Subcutaneous abdominal adipose tissue (tissue), 5 donors: ENCODE measurements at regions not wholly inside any gene's neighbourhood (a gene's known extent, or its start where the extent isn't known, plus 50 kb on each side); places are given as distances from the start of the nearest gene placed in this dataset.

ENCODE experiments used
- H3K27ac ChIP-seq: one replicate; pipeline ENCODE4 v1.7.0; 2013; ENCODE audit warnings: low read depth, mild to moderate bottlenecking, inconsistent platforms, low read length, moderate library complexity
- H3K27me3 ChIP-seq, 5 donors: one replicate each; pipeline ENCODE4 v1.7.0; 2013; ENCODE audit warnings: low read length in 5 of 5, inconsistent platforms in 1 of 5; ENCODE audit not compliant: control insufficient read depth in 5 of 5, insufficient read depth in 4 of 5
- H3K36me3 ChIP-seq, 5 donors: one replicate each; pipeline ENCODE4 v1.7.0; 2013; ENCODE audit warnings: low read length in 5 of 5; ENCODE audit not compliant: control insufficient read depth in 5 of 5, insufficient read depth in 5 of 5
- H3K4me1 ChIP-seq, 5 donors: one replicate each; pipeline ENCODE4 v1.7.0; 2013; ENCODE audit warnings: low read length in 5 of 5, mild to moderate bottlenecking in 3 of 5, moderate library complexity in 1 of 5; ENCODE audit not compliant: control insufficient read depth in 5 of 5, insufficient read depth in 5 of 5
- H3K4me3 ChIP-seq, 5 donors: one replicate each; pipeline ENCODE4 v1.7.0; 2013; ENCODE audit warnings: low read length in 5 of 5, low read depth in 1 of 5
- H3K9ac ChIP-seq, 5 donors: one replicate each; pipeline ENCODE4 v1.7.0; 2013; ENCODE audit warnings: low read length in 5 of 5, mild to moderate bottlenecking in 4 of 5, moderate library complexity in 3 of 5
- H3K9me3 ChIP-seq, 5 donors: one replicate each; pipeline ENCODE4 v1.7.0; 2013; ENCODE audit warnings: low read length in 5 of 5; ENCODE audit not compliant: control insufficient read depth in 5 of 5
- donor health status: healthy.
- donor health status: healthy.
- donor health status: healthy.
- donor health status: healthy.
- donor health status: healthy.

GRCh38 chr2:234761910-234762309 is 189.9 kb upstream of the SH3BP4 start:
- H3K4me1 ChIP-seq = no peaks in the 10 kb centered on the region
- no peak overlapping the region for H3K27ac ChIP-seq
- no peaks in the 10 kb centered on the region for H3K27me3 ChIP-seq
- H3K36me3 ChIP-seq = no peaks in the 10 kb centered on the region
- H3K9ac ChIP-seq = no peak overlapping the region
- peaks cover 0 to 12% (median 5%) of the 10 kb centered on the region in 5 donors for H3K9me3 ChIP-seq
- H3K4me3 ChIP-seq = no peak overlapping the region

GRCh38 chr2:234754126-234754525 is 197.7 kb upstream of the SH3BP4 start:
- Histone ChIP-seq H3K27me3 (no peaks in the 10 kb centered on the region), H3K9me3 (no peaks in the 10 kb centered on the region), H3K4me3 (no peak overlapping the region), H3K36me3 (no peaks in the 10 kb centered on the region), H3K4me1 (no peaks in the 10 kb centered on the region), H3K9ac (no peak overlapping the region), H3K27ac (no peak overlapping the region)

- no peak overlapping the region for H3K9ac ChIP-seq
- no peak overlapping the region for H3K27ac ChIP-seq
- H3K36me3 ChIP-seq = no peaks in the 10 kb centered on the region
- no peaks in the 10 kb centered on the region for H3K4me1 ChIP-seq
- H3K9me3 ChIP-seq = no peaks in the 10 kb centered on the region
- no peak overlapping the region for H3K4me3 ChIP-seq
- no peaks in the 10 kb centered on the region for H3K27me3 ChIP-seq
These were observed 198.1 kb upstream of the SH3BP4 start for GRCh38 chr2:234753701-234754100.

GRCh38 chr2:234752966-234753365 is 198.9 kb upstream of the SH3BP4 start:
- no peak overlapping the region for H3K27ac ChIP-seq
- no peaks in the 10 kb centered on the region for H3K9me3 ChIP-seq
- peaks cover 0 to 2% (median 0%) of the 10 kb centered on the region in 5 donors for H3K4me1 ChIP-seq
- no peak overlapping the region for H3K4me3 ChIP-seq
- H3K9ac ChIP-seq = no peak overlapping the region
- no peaks in the 10 kb centered on the region for H3K27me3 ChIP-seq
- no peaks in the 10 kb centered on the region for H3K36me3 ChIP-seq

GRCh38 chr2:234751275-234751973 is 200.4 kb upstream of the SH3BP4 start:
- Histone ChIP-seq H3K27me3 (no peaks in the 10 kb centered on the region), H3K9ac (no peak overlapping the region), H3K9me3 (no peaks in the 10 kb centered on the region), H3K4me3 (no peak overlapping the region), H3K4me1 (peaks cover 0 to 16% (median 4%) of the 10 kb centered on the region in 5 donors), H3K36me3 (no peaks in the 10 kb centered on the region), H3K27ac (no peak overlapping the region)

GRCh38 chr2:234747833-234748559 is 203.8 kb upstream of the SH3BP4 start:
- Histone ChIP-seq H3K4me3 (no peak overlapping the region), H3K27me3 (no peaks in the 10 kb centered on the region)

GRCh38 chr2:234747032-234747431 is 204.8 kb upstream of the SH3BP4 start:
- no peak overlapping the region for H3K9ac ChIP-seq
- no peak overlapping the region for H3K27ac ChIP-seq
- H3K36me3 ChIP-seq = no peaks in the 10 kb centered on the region
- H3K4me1 ChIP-seq = peaks cover 0 to 16% (median 4%) of the 10 kb centered on the region in 5 donors
- H3K4me3 ChIP-seq = no peak overlapping the region
- peaks cover 0 to 4% (median 0%) of the 10 kb centered on the region in 5 donors for H3K9me3 ChIP-seq
- H3K27me3 ChIP-seq = no peaks in the 10 kb centered on the region

More at GRCh38 chr2:234747833-234748559, 203.8 kb upstream of the SH3BP4 start:
- no peak overlapping the region for H3K9ac ChIP-seq
- peaks cover 0 to 16% (median 4%) of the 10 kb centered on the region in 5 donors for H3K4me1 ChIP-seq
- H3K9me3 ChIP-seq = no peaks in the 10 kb centered on the region
- H3K27ac ChIP-seq = no peak overlapping the region
- no peaks in the 10 kb centered on the region for H3K36me3 ChIP-seq

- H3K9ac ChIP-seq = no peak overlapping the region
- H3K36me3 ChIP-seq = no peaks in the 10 kb centered on the region
- no peak overlapping the region for H3K27ac ChIP-seq
- no peak overlapping the region for H3K4me3 ChIP-seq
- H3K4me1 ChIP-seq = peaks cover 0 to 16% (median 4%) of the 10 kb centered on the region in 5 donors
- no peaks in the 10 kb centered on the region for H3K27me3 ChIP-seq
- peaks cover 0 to 7% (median 0%) of the 10 kb centered on the region in 5 donors for H3K9me3 ChIP-seq
These were observed 206.5 kb upstream of the SH3BP4 start for GRCh38 chr2:234745347-234745746.

DNA sequence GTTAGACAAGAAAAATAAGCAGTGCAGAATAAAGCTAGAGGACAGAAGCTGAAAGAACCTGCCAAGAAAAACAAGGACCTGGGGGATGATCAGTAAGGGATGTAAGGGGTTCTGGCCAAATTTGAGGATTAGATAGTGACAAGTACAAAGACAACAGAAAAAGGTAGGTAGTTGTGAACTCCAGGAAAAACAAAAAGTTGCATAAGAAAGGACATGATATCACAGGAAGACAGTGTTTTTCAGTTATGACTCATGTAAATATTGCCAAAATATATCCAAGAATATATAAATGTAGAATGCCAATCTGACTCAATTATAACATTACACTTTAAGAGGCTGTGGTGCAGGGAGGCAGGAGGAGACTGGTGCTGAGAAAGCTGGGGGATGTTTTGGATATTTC is 209.8 kb upstream of the SH3BP4 start:
- peaks cover 0 to 7% (median 0%) of the 10 kb centered on the region in 5 donors for H3K9me3 ChIP-seq
- H3K36me3 ChIP-seq = no peaks in the 10 kb centered on the region
- H3K4me1 ChIP-seq = peaks cover 0 to 5% (median 2%) of the 10 kb centered on the region in 5 donors
- no peak overlapping the region for H3K27ac ChIP-seq
- H3K9ac ChIP-seq = no peak overlapping the region
- H3K27me3 ChIP-seq = no peaks in the 10 kb centered on the region
- H3K4me3 ChIP-seq = no peak overlapping the region

DNA sequence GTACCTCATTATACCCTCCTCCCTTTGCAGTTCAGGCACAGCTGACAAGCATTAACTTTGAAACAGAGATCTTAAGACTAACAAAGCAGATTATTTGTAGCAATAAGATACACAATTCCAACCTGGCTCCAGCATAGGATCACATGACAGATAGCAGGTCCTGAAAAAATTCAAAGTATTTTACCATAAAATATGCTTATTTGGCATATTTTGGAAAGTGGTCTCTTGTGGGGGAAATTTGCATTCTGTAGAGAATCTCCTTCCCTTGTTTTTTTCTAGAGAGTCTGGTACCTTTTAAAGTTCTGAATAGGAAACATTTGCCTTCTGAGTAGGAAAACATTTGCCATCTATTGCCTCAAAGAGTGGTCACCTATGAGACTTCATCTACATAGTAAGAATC is 212.8 kb upstream of the SH3BP4 start:
- Histone ChIP-seq H3K9ac (no peak overlapping the region), H3K36me3 (no peaks in the 10 kb centered on the region), H3K4me3 (no peak overlapping the region), H3K27me3 (peaks cover 0 to 5% (median 0%) of the 10 kb centered on the region in 5 donors), H3K27ac (no peak overlapping the region), H3K4me1 (no peaks in the 10 kb centered on the region), H3K9me3 (peaks cover 3 to 11% (median 6%) of the 10 kb centered on the region in 5 donors)
